Activated T-helper 17 cell treated with anti-CD3 and anti-CD28 coated beads, Interleukin-2, amount 50 U/mL, for 72 hours (primary cell): ENCODE measurements at regions not wholly inside any gene's neighbourhood (a gene's known extent, or its start where the extent isn't known, plus 50 kb on each side); places are given as distances from the start of the nearest gene placed in this dataset.

Experiments
- ATAC-seq: fragments of 150-1000 bp; cut with Tn5 transposase; replicated peaks from 2 replicates; pipeline ENCODE4 v1.10.0; 2021; ENCODE audit warnings: mild to moderate bottlenecking, moderate library complexity
- H3K27ac Mint-ChIP-seq: one replicate; pipeline ENCODE4 v1.8.0; 2022; ENCODE audit warnings: mixed read lengths
- H3K27me3 Mint-ChIP-seq: one replicate; pipeline ENCODE4 v1.8.0; 2022; ENCODE audit warnings: mixed read lengths
- H3K36me3 Mint-ChIP-seq: one replicate; pipeline ENCODE4 v1.8.0; 2022; ENCODE audit warnings: low read depth, mild to moderate bottlenecking, mixed read lengths
- H3K4me1 Mint-ChIP-seq: one replicate; pipeline ENCODE4 v1.8.0; 2022; ENCODE audit warnings: mixed read lengths
- H3K4me3 Mint-ChIP-seq: one replicate; pipeline ENCODE4 v1.8.0; 2022; ENCODE audit warnings: mild to moderate bottlenecking, mixed read lengths
- H3K9me3 Mint-ChIP-seq: one replicate; pipeline ENCODE4 v1.8.0; 2022; ENCODE audit warnings: mixed read lengths

DNA sequence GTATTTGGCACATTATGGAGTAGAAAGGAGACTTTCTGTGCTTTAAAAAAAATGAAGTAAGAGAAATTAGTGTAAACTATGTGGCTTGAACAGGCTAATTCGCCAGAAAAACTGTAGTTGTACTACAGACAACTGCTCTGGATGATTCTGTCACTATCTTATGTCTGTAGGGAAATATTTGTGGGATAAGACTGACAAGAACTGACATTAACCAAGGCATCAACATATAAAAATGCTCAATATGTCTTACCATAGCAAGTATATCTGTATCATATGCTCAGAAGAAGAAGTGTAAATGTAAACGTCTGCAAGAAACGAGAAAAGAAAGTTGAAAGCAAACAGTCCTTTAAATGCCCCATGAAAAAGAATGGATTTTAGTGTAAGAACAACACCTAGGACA lies 1545.0 kb downstream of the CDH8 start:
- Mint-ChIP-seq H3K36me3 (no peaks in the 10 kb centered on the region), H3K4me3 (no peak overlapping the region), H3K4me1 (no peaks in the 10 kb centered on the region), H3K27me3 (no peaks in the 10 kb centered on the region), H3K27ac (no peak overlapping the region), H3K9me3 (peaks cover 25% of the 10 kb centered on the region)
- no peak for ATAC-seq

- ATAC-seq: no peak
- H3K36me3 Mint-ChIP-seq: no peaks in the 10 kb centered on the region
- H3K4me1 Mint-ChIP-seq: no peaks in the 10 kb centered on the region
- no peak overlapping the region for H3K27ac Mint-ChIP-seq
- H3K4me3 Mint-ChIP-seq: no peak overlapping the region
- H3K27me3 Mint-ChIP-seq: no peaks in the 10 kb centered on the region
- H3K9me3 Mint-ChIP-seq: peaks cover 31% of the 10 kb centered on the region
Observed at GRCh38 chr16:60485872-60486489, 1550.3 kb downstream of the CDH8 start.

DNA sequence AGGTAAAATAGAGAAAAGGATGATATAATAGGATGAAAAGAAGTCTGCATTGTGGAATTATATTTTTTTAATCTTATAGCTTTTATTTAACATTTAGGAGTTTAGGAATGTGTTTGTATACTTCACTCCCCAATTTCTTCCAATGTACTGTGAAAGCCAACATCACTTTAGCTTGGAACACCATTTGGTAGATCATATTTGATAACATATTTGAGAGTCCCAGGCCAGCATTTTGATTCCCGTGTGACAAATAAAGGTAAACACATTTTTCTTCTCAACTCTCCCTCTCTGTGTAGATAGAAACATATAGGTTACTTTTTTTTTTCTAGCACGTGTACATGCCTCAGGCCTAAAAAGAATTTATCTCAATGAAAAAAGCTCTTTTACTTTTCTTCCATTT lies 1551.3 kb downstream of the CDH8 start:
- Mint-ChIP-seq H3K36me3 (no peaks in the 10 kb centered on the region), H3K4me1 (no peaks in the 10 kb centered on the region), H3K9me3 (peaks cover 27% of the 10 kb centered on the region), H3K4me3 (no peak overlapping the region), H3K27me3 (no peaks in the 10 kb centered on the region), H3K27ac (no peak overlapping the region)
- ATAC-seq: no peak

- Mint-ChIP-seq H3K4me1 (no peaks in the 10 kb centered on the region), H3K27me3 (no peaks in the 10 kb centered on the region), H3K36me3 (no peaks in the 10 kb centered on the region), H3K4me3 (no peak overlapping the region), H3K9me3 (peaks cover 22% of the 10 kb centered on the region), H3K27ac (no peak overlapping the region)
- no peak for ATAC-seq
Observed at GRCh38 chr16:60481591-60481990, 1554.6 kb downstream of the CDH8 start.

- Mint-ChIP-seq H3K4me1 (no peaks in the 10 kb centered on the region), H3K9me3 (peaks cover 26% of the 10 kb centered on the region), H3K27me3 (no peaks in the 10 kb centered on the region), H3K4me3 (no peak overlapping the region), H3K36me3 (no peaks in the 10 kb centered on the region), H3K27ac (no peak overlapping the region)
- ATAC-seq: no peak
Observed at GRCh38 chr16:60478810-60479209, 1557.4 kb downstream of the CDH8 start.

GRCh38 chr16:60463986-60464385 lies 1572.3 kb downstream of the CDH8 start:
- no peak overlapping the region for H3K4me3 Mint-ChIP-seq
- no peaks in the 10 kb centered on the region for H3K27me3 Mint-ChIP-seq
- no peak overlapping the region for H3K27ac Mint-ChIP-seq
- no peaks in the 10 kb centered on the region for H3K4me1 Mint-ChIP-seq
- no peaks in the 10 kb centered on the region for H3K36me3 Mint-ChIP-seq
- peaks cover 30% of the 10 kb centered on the region for H3K9me3 Mint-ChIP-seq
- no peak for ATAC-seq

DNA sequence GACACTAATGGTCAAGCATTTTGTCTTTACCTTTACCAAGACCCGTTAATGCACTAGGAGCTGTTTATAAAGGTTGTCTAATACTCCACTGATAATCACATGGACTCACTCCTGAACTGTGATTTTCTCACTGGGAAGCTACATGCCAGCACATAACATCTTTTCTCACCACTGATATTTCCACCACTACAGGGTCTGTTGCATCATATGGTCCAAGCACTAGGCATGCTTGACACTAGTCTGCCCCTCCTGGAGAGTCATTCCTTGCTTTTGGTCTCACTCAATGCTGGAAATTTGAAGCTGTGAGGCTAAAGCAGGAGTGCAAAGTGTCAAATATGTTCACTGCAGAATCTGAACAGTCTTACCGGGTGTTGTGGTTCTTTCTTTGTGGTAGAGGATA lies 1576.8 kb downstream of the CDH8 start:
- H3K9me3 Mint-ChIP-seq: peaks cover 30% of the 10 kb centered on the region
- H3K4me3 Mint-ChIP-seq: no peak overlapping the region
- ATAC-seq: no peak
- no peaks in the 10 kb centered on the region for H3K27me3 Mint-ChIP-seq
- no peaks in the 10 kb centered on the region for H3K36me3 Mint-ChIP-seq
- no peaks in the 10 kb centered on the region for H3K4me1 Mint-ChIP-seq
- no peak overlapping the region for H3K27ac Mint-ChIP-seq

DNA sequence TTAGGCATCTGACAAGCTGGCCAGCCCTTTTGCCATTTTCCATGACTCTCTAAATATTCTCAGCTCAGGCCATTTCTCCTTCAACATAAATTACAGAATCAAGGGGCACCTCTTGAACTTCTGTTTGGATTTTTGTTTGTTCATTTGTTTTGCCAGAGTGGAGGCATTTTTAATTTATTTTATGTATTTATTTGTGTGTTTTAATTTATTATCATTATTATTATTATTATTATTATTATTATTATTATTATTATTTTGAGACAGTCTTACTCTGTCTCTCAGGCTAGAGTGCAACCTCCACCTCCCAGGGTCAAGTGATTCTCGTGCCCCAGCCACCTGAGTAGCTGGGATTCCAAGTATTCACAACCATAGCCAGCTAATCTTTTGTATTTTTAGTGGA lies 1578.0 kb downstream of the CDH8 start:
- no peaks in the 10 kb centered on the region for H3K36me3 Mint-ChIP-seq
- H3K4me3 Mint-ChIP-seq: no peak overlapping the region
- H3K4me1 Mint-ChIP-seq: no peaks in the 10 kb centered on the region
- peaks cover 24% of the 10 kb centered on the region for H3K9me3 Mint-ChIP-seq
- no peak overlapping the region for H3K27ac Mint-ChIP-seq
- no peaks in the 10 kb centered on the region for H3K27me3 Mint-ChIP-seq
- no peak for ATAC-seq

GRCh38 chr16:60452646-60453045 lies 1583.6 kb downstream of the CDH8 start:
- H3K4me3 Mint-ChIP-seq: no peak overlapping the region

GRCh38 chr16:60438894-60439293 lies 1597.3 kb downstream of the CDH8 start:
- no peak overlapping the region for H3K4me3 Mint-ChIP-seq
- ATAC-seq: no peak
- no peaks in the 10 kb centered on the region for H3K4me1 Mint-ChIP-seq
- no peaks in the 10 kb centered on the region for H3K36me3 Mint-ChIP-seq
- H3K27me3 Mint-ChIP-seq: no peaks in the 10 kb centered on the region
- no peak overlapping the region for H3K27ac Mint-ChIP-seq
- H3K9me3 Mint-ChIP-seq: peaks cover 20% of the 10 kb centered on the region

More at GRCh38 chr16:60452646-60453045, 1583.6 kb downstream of the CDH8 start:
- H3K36me3 Mint-ChIP-seq: no peaks in the 10 kb centered on the region
- H3K9me3 Mint-ChIP-seq: peaks cover 34% of the 10 kb centered on the region
- no peak for ATAC-seq
- H3K27ac Mint-ChIP-seq: no peak overlapping the region
- H3K27me3 Mint-ChIP-seq: no peaks in the 10 kb centered on the region
- H3K4me1 Mint-ChIP-seq: no peaks in the 10 kb centered on the region

- H3K9me3 Mint-ChIP-seq: peaks cover 26% of the 10 kb centered on the region
- no peak for ATAC-seq
- no peaks in the 10 kb centered on the region for H3K36me3 Mint-ChIP-seq
- no peak overlapping the region for H3K4me3 Mint-ChIP-seq
- H3K27ac Mint-ChIP-seq: no peak overlapping the region
- no peaks in the 10 kb centered on the region for H3K27me3 Mint-ChIP-seq
- no peaks in the 10 kb centered on the region for H3K4me1 Mint-ChIP-seq
Observed at GRCh38 chr16:60432472-60432871, 1603.8 kb downstream of the CDH8 start.

GRCh38 chr16:60419859-60420258 lies 1616.4 kb downstream of the CDH8 start:
- Mint-ChIP-seq H3K27me3 (no peaks in the 10 kb centered on the region), H3K36me3 (no peaks in the 10 kb centered on the region), H3K4me1 (no peaks in the 10 kb centered on the region), H3K9me3 (peaks cover 14% of the 10 kb centered on the region), H3K4me3 (no peak overlapping the region), H3K27ac (no peak overlapping the region)
- no peak for ATAC-seq

GRCh38 chr16:60414613-60415012 lies 1621.6 kb downstream of the CDH8 start:
- no peak overlapping the region for H3K27ac Mint-ChIP-seq
- ATAC-seq: no peak
- no peaks in the 10 kb centered on the region for H3K4me1 Mint-ChIP-seq
- H3K9me3 Mint-ChIP-seq: peaks cover 19% of the 10 kb centered on the region
- no peak overlapping the region for H3K4me3 Mint-ChIP-seq
- H3K27me3 Mint-ChIP-seq: no peaks in the 10 kb centered on the region
- H3K36me3 Mint-ChIP-seq: no peaks in the 10 kb centered on the region

GRCh38 chr16:60413969-60414368 lies 1622.3 kb downstream of the CDH8 start:
- H3K4me1 Mint-ChIP-seq: no peaks in the 10 kb centered on the region
- H3K27ac Mint-ChIP-seq: no peak overlapping the region
- H3K4me3 Mint-ChIP-seq: no peak overlapping the region
- peaks cover 22% of the 10 kb centered on the region for H3K9me3 Mint-ChIP-seq
- H3K27me3 Mint-ChIP-seq: no peaks in the 10 kb centered on the region
- ATAC-seq: no peak
- H3K36me3 Mint-ChIP-seq: no peaks in the 10 kb centered on the region

DNA sequence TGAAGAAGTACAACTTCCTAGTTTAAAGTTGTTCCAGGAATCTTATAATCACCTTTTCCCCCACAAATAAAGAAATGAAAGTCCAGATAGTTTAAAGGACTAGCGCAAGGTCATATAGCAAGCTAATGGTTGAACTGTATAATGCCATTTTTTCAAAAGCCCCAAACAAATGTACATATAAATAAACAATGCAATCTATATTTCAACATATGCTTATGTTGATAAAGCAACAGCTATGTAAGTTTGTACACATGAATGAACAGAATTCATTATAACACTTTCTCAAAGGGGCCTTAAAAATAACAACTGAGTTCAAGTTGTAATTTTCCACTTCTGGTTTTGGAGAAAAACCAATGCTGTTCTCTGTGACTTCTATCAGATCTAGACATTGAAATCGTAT lies 1628.6 kb downstream of the CDH8 start:
- Mint-ChIP-seq H3K27ac (no peak overlapping the region), H3K4me1 (no peaks in the 10 kb centered on the region), H3K27me3 (no peaks in the 10 kb centered on the region), H3K9me3 (peaks cover 30% of the 10 kb centered on the region), H3K4me3 (no peak overlapping the region), H3K36me3 (no peaks in the 10 kb centered on the region)
- ATAC-seq: no peak

DNA sequence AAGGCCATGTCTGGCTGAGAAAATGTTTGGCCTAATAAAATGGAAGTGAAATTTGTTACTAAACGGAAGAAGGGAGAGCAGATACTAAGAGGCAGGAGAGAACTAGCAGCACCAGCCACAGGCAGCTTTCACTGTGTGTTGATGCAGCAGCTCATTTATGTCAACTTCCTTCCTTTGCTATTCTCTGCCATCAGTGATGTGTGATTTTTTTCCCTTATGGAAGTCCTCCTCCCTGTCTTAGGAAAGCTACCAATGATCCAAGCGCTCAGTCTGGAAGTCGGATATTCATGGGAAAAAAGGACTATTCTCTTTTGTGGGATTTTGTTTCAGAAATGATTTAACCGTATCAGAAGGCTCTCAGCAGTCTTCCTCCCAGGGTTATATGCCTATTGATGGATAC lies 1629.2 kb downstream of the CDH8 start:
- no peak for ATAC-seq
- no peak overlapping the region for H3K4me3 Mint-ChIP-seq
- H3K9me3 Mint-ChIP-seq: peaks cover 27% of the 10 kb centered on the region
- H3K4me1 Mint-ChIP-seq: no peaks in the 10 kb centered on the region
- H3K27ac Mint-ChIP-seq: no peak overlapping the region
- no peaks in the 10 kb centered on the region for H3K27me3 Mint-ChIP-seq
- no peaks in the 10 kb centered on the region for H3K36me3 Mint-ChIP-seq
